ENCODE measurements at regions not wholly inside any gene's neighbourhood (a gene's known extent, or its start where the extent isn't known, plus 50 kb on each side); places are given as distances from the start of the nearest gene placed in this dataset.

- H3K4me1 ChIP-seq (ENCODE audit: insufficient read depth, low read length), result no peaks in the 10 kb centered on the region
- no peaks in the 10 kb centered on the region for H3K23me2 ChIP-seq (ENCODE audit: insufficient read length, low read depth, low read length, poor library complexity, severe bottlenecking)
- H3K27ac ChIP-seq (ENCODE audit: insufficient read length, low read depth, low read length), result no peak overlapping the region
- H3T11ph ChIP-seq (ENCODE audit: low read length), result no peak overlapping the region
- TF ChIP-seq CTCF (conservative IDR thresholded peaks at IDR 0.05), result no peak
- Mint-ChIP-seq H3K27ac (no peak overlapping the region), H3K36me3 (ENCODE audit: insufficient read depth in 1 of 3, low read depth in 3 of 3) (no peaks in the 10 kb centered on the region), H3K9me3 (no peaks in the 10 kb centered on the region), H3K4me1 (peaks cover 0 to 5% of the 10 kb centered on the region in 2 experiments; a peak in 1 of 4 replicates), H3K4me3 (no peak overlapping the region), H3K27me3 (ENCODE audit: low read depth) (no peaks in the 10 kb centered on the region)
- no peak overlapping the region for H2BK120ac ChIP-seq (ENCODE audit: low read depth, low read length, poor library complexity, severe bottlenecking)
- H3K9ac ChIP-seq (ENCODE audit: extremely low read depth, insufficient read length, low read length), result no peak overlapping the region
- H3K79me1 ChIP-seq (ENCODE audit: insufficient read depth, low read depth, low read length, poor library complexity, severe bottlenecking), result no peaks in the 10 kb centered on the region
- no peak overlapping the region for H4K91ac ChIP-seq (ENCODE audit: insufficient read length, low read depth, low read length)
- H4K5ac ChIP-seq (ENCODE audit: insufficient read length, low read depth, low read length), result no peak overlapping the region
- no peaks in the 10 kb centered on the region for H4K20me1 ChIP-seq (ENCODE audit: control insufficient read depth, insufficient read depth, insufficient read length)
- H3K18ac ChIP-seq (ENCODE audit: insufficient read length, low read depth, low read length), result no peak overlapping the region
- no peak overlapping the region for H3K56ac ChIP-seq (ENCODE audit: insufficient read length, low read depth, low read length)
- H4K8ac ChIP-seq (replicated peaks; ENCODE audit: insufficient read length, low read depth, low read length), result no peak overlapping the region
- H2AK5ac ChIP-seq (ENCODE audit: insufficient read length, low read length), result no peak overlapping the region
- DNase-seq, result no peak
- no peaks in the 10 kb centered on the region for H3K27me3 ChIP-seq (ENCODE audit: insufficient read depth, low read length)
- H2BK5ac ChIP-seq (ENCODE audit: insufficient read length, low read length), result no peak overlapping the region
- no peaks in the 10 kb centered on the region for H3K9me3 ChIP-seq (ENCODE audit: control insufficient read depth, low read depth, low read length)
- H2BK12ac ChIP-seq (ENCODE audit: insufficient read length, low read depth, low read length), result no peak overlapping the region
- no peaks in the 10 kb centered on the region for H3K79me2 ChIP-seq (ENCODE audit: insufficient read depth, low read length)
- no peak overlapping the region for H3K4me2 ChIP-seq (ENCODE audit: insufficient read depth, insufficient read length, low read length)
- no peak overlapping the region for H2BK20ac ChIP-seq (ENCODE audit: low read depth, low read length, poor library complexity, severe bottlenecking)
- no peak overlapping the region for H3K14ac ChIP-seq (ENCODE audit: insufficient read depth, low read length)
- H3K23ac ChIP-seq (ENCODE audit: insufficient read length, low read depth, low read length), result no peak overlapping the region
- no peak overlapping the region for H2BK15ac ChIP-seq (ENCODE audit: low read depth, low read length)
- no peak overlapping the region for H3K4ac ChIP-seq (ENCODE audit: low read depth, low read length)
- H2AFZ ChIP-seq (ENCODE audit: low read length), result no peak overlapping the region
Measured at GRCh38 chr6:90714319-90714718, 127.4 kb upstream of the MAP3K7 start.

All from H9 (cell line).